Spleen (tissue), 11 donors: ENCODE measurements at regions not wholly inside any gene's neighbourhood (a gene's known extent, or its start where the extent isn't known, plus 50 kb on each side); places are given as distances from the start of the nearest gene placed in this dataset.

Experiments
- DNase-seq: peaks from one replicate; pipeline ENCODE4 v3.0.0-alpha.2; 2020
- H3K27ac ChIP-seq, 8 donors: fragments of 200-600 bp; sonication (generic) in 7 of 8; 1 replicate in 4 of 8; 2 replicates in 4 of 8; pipeline versions ENCODE4 v1.5.0 to v1.8.0; 2016 to 2021; ENCODE audit warnings: inconsistent platforms in 4 of 8, mild to moderate bottlenecking in 4 of 8, moderate library complexity in 1 of 8
- H3K27me3 ChIP-seq, 7 donors: fragments of 200-600 bp; sonication (generic) in 6 of 7; replicated peaks in 1 of 7; 1 replicate in 4 of 7; 2 replicates in 3 of 7; pipeline versions ENCODE4 v1.5.0 to v1.8.0; 2016 to 2021; ENCODE audit warnings: inconsistent platforms in 3 of 7, mild to moderate bottlenecking in 1 of 7
- H3K36me3 ChIP-seq, 6 donors: fragments of 200-600 bp; sonication (generic) in 5 of 6; 1 replicate in 4 of 6; 2 replicates in 2 of 6; pipeline versions ENCODE4 v1.5.0 to v1.8.0; 2016 to 2021; ENCODE audit warnings: inconsistent platforms in 2 of 6
- H3K4me1 ChIP-seq, 6 donors: fragments of 200-600 bp; sonication (generic) in 5 of 6; 1 replicate in 3 of 6; 2 replicates in 3 of 6; pipeline versions ENCODE4 v1.5.0 to v1.8.0; 2016 to 2021; ENCODE audit warnings: inconsistent platforms in 3 of 6
- H3K4me3 ChIP-seq, 8 donors: fragments of 200-600 bp; sonication (generic) in 7 of 8; 1 replicate in 4 of 8; 2 replicates in 4 of 8; pipeline versions ENCODE4 v1.5.0 to v1.8.0; 2016 to 2021; ENCODE audit warnings: inconsistent platforms in 4 of 8, mild to moderate bottlenecking in 4 of 8, moderate library complexity in 2 of 8
- H3K9me3 ChIP-seq, 8 donors: fragments of 200-600 bp; sonication (generic) in 7 of 8; 1 replicate in 4 of 8; 2 replicates in 4 of 8; pipeline versions ENCODE4 v1.5.0 to v1.8.0; 2016 to 2021; ENCODE audit warnings: inconsistent platforms in 4 of 8
- CTCF ChIP-seq, 11 experiments: fragments of 200-600 bp in 7 of 11; fragments of 450-650 bp in 4 of 11; sonication (generic) in 4 of 11; IDR thresholded peaks in 8 of 11; conservative IDR thresholded peaks in 3 of 11; 1 replicate in 7 of 11; 2 replicates in 4 of 11; pipeline versions ENCODE4 v1.4.0 to v1.8.0; 2016 to 2021; ENCODE audit warnings: antibody characterized with exemption in 11 of 11, inconsistent platforms in 4 of 11, mild to moderate bottlenecking in 1 of 11
- POLR2A ChIP-seq, 3 donors: fragments of 450-650 bp; IDR thresholded peaks; one replicate each; pipeline ENCODE4 v1.5.1; 2017; ENCODE audit warnings: antibody characterized with exemption in 3 of 3, mild to moderate bottlenecking in 1 of 3
- POLR2AphosphoS5 ChIP-seq, 3 donors: sonication (generic); formaldehyde crosslinking; IDR thresholded peaks; one replicate each; pipeline ENCODE4 v1.5.1; 2017; ENCODE audit warnings: antibody characterized with exemption in 3 of 3
- WGBS, 5 donors: extraction: QIAGEN DNeasy Blood & Tissue Kit in 3 of 5; methylation state at CpG; one replicate each; pipeline versions ENCODE4 v1.1.5 to v1.1.7; 2013 to 2018; 5-methylcytosine and 5-hydroxymethylcytosine counted together
- intact Hi-C: fragments of 100-400 bp; cut with DNase I; formaldehyde crosslinking; loops from one replicate; pipeline ENCODE4 v1.15.0; 2023; ENCODE audit warnings: low total_unique reads
- donor health status: healthy with polysubstance abuse.
- donor health status: DM: no; HTN: no; CAD: no; lungs with moderate emphysema.
- donor health status: DM: no; HTN: no; CAD: no.
- donor health status: Bipolar disorder and iron deficiency.
- donor health status: healthy.
- donor health status: DM: no; HTN: no; CAD: no.
- donor health status: DM: yes; HTN: yes; CAD: no.

- intact Hi-C loops: no loop called here
- H3K27me3 ChIP-seq: no peaks in the 10 kb centered on the region
- H3K36me3 ChIP-seq: no peaks in the 10 kb centered on the region
- WGBS, 5 donors: 83 to 93% (median 87%) methylated on average over 8 of the region's 8 CpGs
- H3K27ac ChIP-seq: no peak overlapping the region
- DNase-seq: no peak
- no peaks in the 10 kb centered on the region for H3K9me3 ChIP-seq
- H3K4me3 ChIP-seq: no peak overlapping the region
- no peaks in the 10 kb centered on the region for H3K4me1 ChIP-seq
- TF ChIP-seq POLR2AphosphoS5 (IDR thresholded peaks at IDR 0.05): no peak
- TF ChIP-seq CTCF (IDR thresholded peaks at IDR 0.05 in 8 of 11, conservative IDR thresholded peaks at IDR 0.05 in 3 of 11): no peak
- no peak for TF ChIP-seq POLR2A (IDR thresholded peaks at IDR 0.05)
These were observed 453.8 kb upstream of the ANKRD30A start for GRCh38 chr10:36671607-36672006.

GRCh38 chr10:36670621-36671402, 454.6 kb upstream of the ANKRD30A start:
- Histone ChIP-seq H3K27ac (no peak overlapping the region), H3K9me3 (no peaks in the 10 kb centered on the region), H3K36me3 (no peaks in the 10 kb centered on the region), H3K4me1 (no peaks in the 10 kb centered on the region), H3K27me3 (no peaks in the 10 kb centered on the region), H3K4me3 (no peak overlapping the region)
- TF ChIP-seq CTCF (IDR thresholded peaks at IDR 0.05 in 8 of 11, conservative IDR thresholded peaks at IDR 0.05 in 3 of 11) (no peak), POLR2AphosphoS5 (IDR thresholded peaks at IDR 0.05) (no peak), POLR2A (IDR thresholded peaks at IDR 0.05) (no peak)
- intact Hi-C loops: no loop called here
- no peak for DNase-seq
- WGBS, 5 donors: 78 to 92% (median 82%) methylated on average over 4 of the region's 4 CpGs

GRCh38 chr10:36669615-36670352, 455.6 kb upstream of the ANKRD30A start:
- H3K27ac ChIP-seq: no peak overlapping the region
- no peak overlapping the region for H3K4me3 ChIP-seq
- H3K4me1 ChIP-seq: no peaks in the 10 kb centered on the region
- no peaks in the 10 kb centered on the region for H3K36me3 ChIP-seq
- H3K9me3 ChIP-seq: no peaks in the 10 kb centered on the region
- H3K27me3 ChIP-seq: no peaks in the 10 kb centered on the region
- TF ChIP-seq POLR2AphosphoS5 (IDR thresholded peaks at IDR 0.05) (no peak), POLR2A (IDR thresholded peaks at IDR 0.05) (no peak), CTCF (IDR thresholded peaks at IDR 0.05 in 8 of 11, conservative IDR thresholded peaks at IDR 0.05 in 3 of 11) (no peak)
- intact Hi-C loops: no loop called here
- WGBS, 5 donors: 26 to 44% (median 30%) methylated on average over 2 of the region's 2 CpGs
- DNase-seq: no peak

GRCh38 chr10:36666451-36666850, 458.9 kb upstream of the ANKRD30A start:
- Histone ChIP-seq H3K36me3 (no peaks in the 10 kb centered on the region), H3K4me1 (no peaks in the 10 kb centered on the region), H3K27me3 (no peaks in the 10 kb centered on the region), H3K4me3 (no peak overlapping the region), H3K9me3 (peaks cover 0 to 3% (median 0%) of the 10 kb centered on the region in 8 donors), H3K27ac (no peak overlapping the region)
- no peak for DNase-seq
- TF ChIP-seq POLR2AphosphoS5 (IDR thresholded peaks at IDR 0.05): no peak
- TF ChIP-seq CTCF (IDR thresholded peaks at IDR 0.05 in 8 of 11, conservative IDR thresholded peaks at IDR 0.05 in 3 of 11): no peak
- no peak for TF ChIP-seq POLR2A (IDR thresholded peaks at IDR 0.05)
- intact Hi-C loops: no loop called here
